GM12864 (cell line): ENCODE measurements at regions not wholly inside any gene's neighbourhood (a gene's known extent, or its start where the extent isn't known, plus 50 kb on each side); places are given as distances from the start of the nearest gene placed in this dataset.

Experiments used
- DNase-seq: peaks from one replicate; pipeline ENCODE4 v3.0.0-alpha.2; 2011; ENCODE audit warnings: low read depth
- H3K4me3 ChIP-seq: 2 replicates; pipeline ENCODE4 v1.5.1; 2011; ENCODE audit warnings: mild to moderate bottlenecking, low read depth, low read length, control low read depth
- CTCF ChIP-seq: IDR thresholded peaks from 2 replicates; pipeline ENCODE4 v1.5.1; 2011; ENCODE audit warnings: low read depth, mild to moderate bottlenecking, moderate library complexity, low read length, control low read depth, inconsistent platforms; ENCODE audit errors: missing control alignments

- no peak for DNase-seq
Observed at GRCh38 chr2:13492262-13492661, 775.5 kb downstream of the TRIB2 start.

GRCh38 chr2:13495051-13495450, 778.3 kb downstream of the TRIB2 start:
- TF ChIP-seq CTCF = no peak
- H3K4me3 ChIP-seq = no peak overlapping the region
- DNase-seq = no peak

More at GRCh38 chr2:13492262-13492661, 775.5 kb downstream of the TRIB2 start:
- no peak overlapping the region for H3K4me3 ChIP-seq
- TF ChIP-seq CTCF = no peak

- TF ChIP-seq CTCF = no peak
- no peak overlapping the region for H3K4me3 ChIP-seq
- no peak for DNase-seq
Observed at GRCh38 chr2:13504808-13505207, 788.1 kb downstream of the TRIB2 start.

- no peak overlapping the region for H3K4me3 ChIP-seq
- DNase-seq = no peak
- TF ChIP-seq CTCF = no peak
Observed at GRCh38 chr2:13508671-13509070, 791.9 kb downstream of the TRIB2 start.

GRCh38 chr2:13515254-13515653, 798.5 kb downstream of the TRIB2 start:
- DNase-seq = no peak
- no peak for TF ChIP-seq CTCF

GRCh38 chr2:13522096-13522495, 805.4 kb downstream of the TRIB2 start:
- no peak for TF ChIP-seq CTCF
- DNase-seq = no peak
- H3K4me3 ChIP-seq = no peak overlapping the region

More at GRCh38 chr2:13515254-13515653, 798.5 kb downstream of the TRIB2 start:
- H3K4me3 ChIP-seq = no peak overlapping the region
